WTC11 (cell line): ENCODE measurements at regions not wholly inside any gene's neighbourhood (a gene's known extent, or its start where the extent isn't known, plus 50 kb on each side); places are given as distances from the start of the nearest gene placed in this dataset.

Experiments used
- ATAC-seq: fragments of 200-7000 bp; cut with Tn5 transposase; 2 replicates; pipeline ENCODE4 v1.10.0; 2021; ENCODE audit warnings: mild to moderate bottlenecking, moderate library complexity
- CTCF ChIA-PET: fragments of 300-600 bp; sonication (Branson Sonifier 250); formaldehyde crosslinking; loops from one replicate; lab custom pipeline; 2021; ENCODE audit warnings: antibody characterized with exemption; lab: Charles Lee
- POLR2A ChIA-PET: fragments of 350-600 bp; sonication (Branson Sonifier 250); formaldehyde crosslinking; loops from one replicate; lab custom pipeline; 2021; ENCODE audit warnings: antibody characterized with exemption; lab: Charles Lee
- DNase-seq: peaks from one replicate; pipeline ENCODE4 v3.0.0; 2021; ENCODE audit warnings: low spot score
- H3K27ac Mint-ChIP-seq: 2 replicates; pipeline ENCODE4 v1.8.0; 2021; ENCODE audit warnings: mixed read lengths
- H3K27me3 Mint-ChIP-seq: 2 replicates; pipeline ENCODE4 v1.8.0; 2021; ENCODE audit warnings: low read depth, mild to moderate bottlenecking, moderate library complexity, mixed read lengths
- H3K36me3 Mint-ChIP-seq: 2 replicates; pipeline ENCODE4 v1.8.0; 2021; ENCODE audit warnings: mixed read lengths
- H3K4me1 Mint-ChIP-seq: 2 replicates; pipeline ENCODE4 v1.8.0; 2022; ENCODE audit warnings: mixed read lengths
- H3K4me3 Mint-ChIP-seq: 2 replicates; pipeline ENCODE4 v1.8.0; 2021; ENCODE audit warnings: mild to moderate bottlenecking, moderate library complexity, mixed read lengths
- H3K9me3 Mint-ChIP-seq: 2 replicates; pipeline ENCODE4 v1.8.0; 2021; ENCODE audit warnings: mixed read lengths
- AR ChIP-seq: fragments of 250-450 bp; sonication (Bioruptor Pico); IDR thresholded peaks from 2 replicates; pipeline ENCODE4 v1.9.0; 2021; ENCODE audit warnings: mild to moderate bottlenecking
- EMX1 ChIP-seq: fragments of 250-450 bp; sonication (Bioruptor Pico); IDR thresholded peaks from 2 replicates; pipeline ENCODE4 v1.8.0; 2021; ENCODE audit warnings: mild to moderate bottlenecking
- HMGXB4 ChIP-seq: sonication (generic); formaldehyde crosslinking; IDR thresholded peaks from 2 replicates; pipeline ENCODE4 v1.8.1; 2023; ENCODE audit warnings: mild to moderate bottlenecking, moderate library complexity, missing genetic modification reagents
- JUN ChIP-seq: sonication (generic); formaldehyde crosslinking; IDR thresholded peaks from 2 replicates; pipeline ENCODE4 v1.8.0; 2023; ENCODE audit warnings: mild to moderate bottlenecking, missing genetic modification reagents
- NFYB ChIP-seq: sonication (generic); formaldehyde crosslinking; conservative IDR thresholded peaks from 2 replicates; pipeline ENCODE4 v1.8.0; 2022; ENCODE audit warnings: low read depth, missing genetic modification reagents
- SMAD4 ChIP-seq: sonication (generic); formaldehyde crosslinking; IDR thresholded peaks from 2 replicates; pipeline ENCODE4 v1.8.0; 2022; ENCODE audit warnings: mild to moderate bottlenecking, missing genetic modification reagents
- TP53 ChIP-seq: sonication (generic); formaldehyde crosslinking; IDR thresholded peaks from 2 replicates; pipeline ENCODE4 v1.8.1; 2023; ENCODE audit warnings: mild to moderate bottlenecking, missing genetic modification reagents
- ZMAT4 ChIP-seq: fragments of 250-450 bp; sonication (Bioruptor Pico); IDR thresholded peaks from 2 replicates; pipeline ENCODE4 v1.9.0; 2021; ENCODE audit warnings: mild to moderate bottlenecking
- ZNF121 ChIP-seq: sonication (generic); formaldehyde crosslinking; IDR thresholded peaks from 2 replicates; pipeline ENCODE4 v1.8.0; 2023; ENCODE audit warnings: missing genetic modification reagents
- ZNF263 ChIP-seq: sonication (generic); formaldehyde crosslinking; IDR thresholded peaks from 2 replicates; pipeline ENCODE4 v1.8.1; 2022; ENCODE audit warnings: low read depth, mild to moderate bottlenecking, moderate library complexity, missing genetic modification reagents
- ZNF281 ChIP-seq: sonication (generic); formaldehyde crosslinking; IDR thresholded peaks from 2 replicates; pipeline ENCODE4 v1.8.0; 2023; ENCODE audit warnings: mild to moderate bottlenecking, missing genetic modification reagents
- ZNF423 ChIP-seq: fragments of 250-450 bp; sonication (Bioruptor Pico); IDR thresholded peaks from 2 replicates; pipeline ENCODE4 v2.1.2; 2022; ENCODE audit warnings: mild to moderate bottlenecking, moderate library complexity
- TF ChIP-seq, protein P1 (sequence below): sonication (generic); formaldehyde crosslinking; IDR thresholded peaks from 2 replicates; pipeline ENCODE4 v1.8.0; 2022; ENCODE audit warnings: mild to moderate bottlenecking, missing genetic modification reagents
- TF ChIP-seq, protein P2 (sequence below): sonication (generic); formaldehyde crosslinking; IDR thresholded peaks from 2 replicates; pipeline ENCODE4 v1.8.0; 2023; ENCODE audit warnings: missing genetic modification reagents
- TF ChIP-seq, protein P3 (sequence below): sonication (generic); formaldehyde crosslinking; IDR thresholded peaks from 2 replicates; pipeline ENCODE4 v1.8.1; 2022; ENCODE audit warnings: mild to moderate bottlenecking, missing genetic modification reagents, moderate library complexity, borderline replicate concordance
- TF ChIP-seq, protein P4 (sequence below): sonication (generic); formaldehyde crosslinking; IDR thresholded peaks from 2 replicates; pipeline ENCODE4 v1.8.1; 2022; ENCODE audit warnings: low read depth, mild to moderate bottlenecking, moderate library complexity, missing genetic modification reagents, borderline replicate concordance
- TF ChIP-seq, protein P5 (sequence below): fragments of 250-450 bp; sonication (Bioruptor Pico); IDR thresholded peaks from 2 replicates; pipeline ENCODE4 v1.8.0; 2021; ENCODE audit warnings: mild to moderate bottlenecking

- Mint-ChIP-seq H3K27ac (no peak overlapping the region), H3K9me3 (no peaks in the 10 kb centered on the region), H3K36me3 (no peaks in the 10 kb centered on the region), H3K27me3 (no peaks in the 10 kb centered on the region), H3K4me3 (no peak overlapping the region), H3K4me1 (peaks cover 47% of the 10 kb centered on the region)
- POLR2A ChIA-PET: no interaction called here
- TF ChIP-seq ZNF423 (CRISPR knock-in tag) (no peak), TP53 (no peak), ZMAT4 (no peak), NFYB (CRISPR knock-in tag) (no peak), AR (no peak), EMX1 (CRISPR knock-in tag) (no peak), JUN (CRISPR knock-in tag) (no peak), ZNF281 (CRISPR knock-in tag) (no peak), SMAD4 (CRISPR knock-in tag) (no peak), HMGXB4 (CRISPR knock-in tag) (no peak), ZNF263 (no peak), ZNF121 (CRISPR knock-in tag) (no peak)
- TF ChIP-seq, protein P1, sequence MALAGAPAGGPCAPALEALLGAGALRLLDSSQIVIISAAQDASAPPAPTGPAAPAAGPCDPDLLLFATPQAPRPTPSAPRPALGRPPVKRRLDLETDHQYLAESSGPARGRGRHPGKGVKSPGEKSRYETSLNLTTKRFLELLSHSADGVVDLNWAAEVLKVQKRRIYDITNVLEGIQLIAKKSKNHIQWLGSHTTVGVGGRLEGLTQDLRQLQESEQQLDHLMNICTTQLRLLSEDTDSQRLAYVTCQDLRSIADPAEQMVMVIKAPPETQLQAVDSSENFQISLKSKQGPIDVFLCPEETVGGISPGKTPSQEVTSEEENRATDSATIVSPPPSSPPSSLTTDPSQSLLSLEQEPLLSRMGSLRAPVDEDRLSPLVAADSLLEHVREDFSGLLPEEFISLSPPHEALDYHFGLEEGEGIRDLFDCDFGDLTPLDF (CRISPR knock-in tag): no peak
- TF ChIP-seq, protein P2, sequence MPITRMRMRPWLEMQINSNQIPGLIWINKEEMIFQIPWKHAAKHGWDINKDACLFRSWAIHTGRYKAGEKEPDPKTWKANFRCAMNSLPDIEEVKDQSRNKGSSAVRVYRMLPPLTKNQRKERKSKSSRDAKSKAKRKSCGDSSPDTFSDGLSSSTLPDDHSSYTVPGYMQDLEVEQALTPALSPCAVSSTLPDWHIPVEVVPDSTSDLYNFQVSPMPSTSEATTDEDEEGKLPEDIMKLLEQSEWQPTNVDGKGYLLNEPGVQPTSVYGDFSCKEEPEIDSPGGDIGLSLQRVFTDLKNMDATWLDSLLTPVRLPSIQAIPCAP (CRISPR knock-in tag): no peak
- TF ChIP-seq, protein P3, sequence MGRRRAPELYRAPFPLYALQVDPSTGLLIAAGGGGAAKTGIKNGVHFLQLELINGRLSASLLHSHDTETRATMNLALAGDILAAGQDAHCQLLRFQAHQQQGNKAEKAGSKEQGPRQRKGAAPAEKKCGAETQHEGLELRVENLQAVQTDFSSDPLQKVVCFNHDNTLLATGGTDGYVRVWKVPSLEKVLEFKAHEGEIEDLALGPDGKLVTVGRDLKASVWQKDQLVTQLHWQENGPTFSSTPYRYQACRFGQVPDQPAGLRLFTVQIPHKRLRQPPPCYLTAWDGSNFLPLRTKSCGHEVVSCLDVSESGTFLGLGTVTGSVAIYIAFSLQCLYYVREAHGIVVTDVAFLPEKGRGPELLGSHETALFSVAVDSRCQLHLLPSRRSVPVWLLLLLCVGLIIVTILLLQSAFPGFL (CRISPR knock-in tag): no peak
- TF ChIP-seq, protein P4, sequence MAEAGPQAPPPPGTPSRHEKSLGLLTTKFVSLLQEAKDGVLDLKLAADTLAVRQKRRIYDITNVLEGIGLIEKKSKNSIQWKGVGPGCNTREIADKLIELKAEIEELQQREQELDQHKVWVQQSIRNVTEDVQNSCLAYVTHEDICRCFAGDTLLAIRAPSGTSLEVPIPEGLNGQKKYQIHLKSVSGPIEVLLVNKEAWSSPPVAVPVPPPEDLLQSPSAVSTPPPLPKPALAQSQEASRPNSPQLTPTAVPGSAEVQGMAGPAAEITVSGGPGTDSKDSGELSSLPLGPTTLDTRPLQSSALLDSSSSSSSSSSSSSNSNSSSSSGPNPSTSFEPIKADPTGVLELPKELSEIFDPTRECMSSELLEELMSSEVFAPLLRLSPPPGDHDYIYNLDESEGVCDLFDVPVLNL (CRISPR knock-in tag): no peak
- TF ChIP-seq, protein P5, sequence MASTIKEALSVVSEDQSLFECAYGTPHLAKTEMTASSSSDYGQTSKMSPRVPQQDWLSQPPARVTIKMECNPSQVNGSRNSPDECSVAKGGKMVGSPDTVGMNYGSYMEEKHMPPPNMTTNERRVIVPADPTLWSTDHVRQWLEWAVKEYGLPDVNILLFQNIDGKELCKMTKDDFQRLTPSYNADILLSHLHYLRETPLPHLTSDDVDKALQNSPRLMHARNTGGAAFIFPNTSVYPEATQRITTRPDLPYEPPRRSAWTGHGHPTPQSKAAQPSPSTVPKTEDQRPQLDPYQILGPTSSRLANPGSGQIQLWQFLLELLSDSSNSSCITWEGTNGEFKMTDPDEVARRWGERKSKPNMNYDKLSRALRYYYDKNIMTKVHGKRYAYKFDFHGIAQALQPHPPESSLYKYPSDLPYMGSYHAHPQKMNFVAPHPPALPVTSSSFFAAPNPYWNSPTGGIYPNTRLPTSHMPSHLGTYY (CRISPR knock-in tag): no peak
- CTCF ChIA-PET: no interaction called here
- DNase-seq (no peak), ATAC-seq (no peak)
These were observed 631.9 kb upstream of the MMS22L start for GRCh38 chr6:97914912-97915311.
